NCI-H526 treated with DMSO at 0.1 percent for 48 hours (cell line): ENCODE measurements at regions not wholly inside any gene's neighbourhood (a gene's known extent, or its start where the extent isn't known, plus 50 kb on each side); places are given as distances from the start of the nearest gene placed in this dataset.

Experiments used
- DNase-seq: peaks from one replicate; lab custom pipeline; 2025; lab: John Stamatoyannopoulos, UW

- no peak for DNase-seq
Observed at GRCh38 chr6:145486306-145486705, 249.0 kb downstream of the EPM2A start.

DNA sequence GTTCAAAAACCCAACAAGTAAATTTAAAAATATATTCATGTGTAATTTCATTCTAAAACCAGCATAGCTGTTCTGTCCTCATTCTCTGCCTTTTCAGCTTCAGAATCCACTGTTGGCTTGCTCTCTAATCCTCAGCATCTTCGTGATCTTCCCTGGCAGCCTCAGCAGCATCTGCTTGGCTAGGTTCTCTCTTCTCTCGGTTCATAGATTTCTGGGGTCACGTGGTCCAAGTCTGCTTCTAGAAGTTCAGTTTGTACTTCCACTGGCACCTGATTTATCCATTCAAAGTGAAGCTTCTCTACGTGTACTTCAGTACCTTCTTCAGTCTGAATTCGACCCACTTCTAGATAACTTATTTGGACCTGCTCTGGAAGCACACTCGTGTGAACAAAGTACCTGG lies 245.7 kb downstream of the EPM2A start:
- DNase-seq, result no peak

DNA sequence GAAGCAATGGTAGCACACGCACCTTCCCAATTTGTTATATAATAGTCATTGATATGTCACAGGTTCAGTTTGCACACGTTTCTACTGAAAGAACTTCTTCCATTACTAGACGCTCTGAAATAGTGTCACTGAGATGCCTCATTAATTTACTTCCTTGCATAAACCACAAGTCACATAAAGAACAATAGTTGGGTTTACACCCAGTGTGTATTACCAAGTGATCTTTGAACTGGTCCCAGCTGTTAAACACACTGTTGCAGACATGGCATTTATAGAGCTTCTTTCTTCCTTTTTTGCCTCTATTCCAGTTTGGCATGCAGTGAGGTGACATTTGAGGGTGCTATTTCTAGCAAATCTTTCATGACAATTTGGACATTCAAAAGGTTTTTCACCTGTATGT lies 245.3 kb downstream of the EPM2A start:
- DNase-seq, result no peak

GRCh38 chr6:145491126-145491525 lies 244.2 kb downstream of the EPM2A start:
- no peak for DNase-seq

GRCh38 chr6:145497006-145497405 lies 238.3 kb downstream of the EPM2A start:
- DNase-seq, result no peak

GRCh38 chr6:145498425-145498824 lies 236.9 kb downstream of the EPM2A start:
- no peak for DNase-seq

DNA sequence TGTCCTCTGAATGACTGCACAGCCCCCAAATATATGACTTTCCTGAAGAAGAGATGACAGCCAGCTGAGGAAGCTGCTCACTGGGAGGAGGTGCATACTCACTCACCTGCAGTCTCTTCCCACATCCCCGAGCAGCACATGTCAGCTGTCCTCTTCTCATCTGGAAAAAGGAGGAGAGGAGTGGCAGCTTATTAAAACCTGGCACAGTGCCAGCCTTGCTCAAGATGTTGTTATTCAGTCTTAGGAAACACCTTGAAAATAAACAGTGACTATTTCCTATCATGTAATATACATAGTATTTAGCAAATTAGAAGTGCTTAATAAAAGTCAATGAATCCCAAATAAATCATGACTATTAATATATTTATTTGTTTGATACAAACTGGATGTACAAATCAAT lies 232.9 kb downstream of the EPM2A start:
- DNase-seq, result no peak

GRCh38 chr6:145506136-145506535 lies 229.2 kb downstream of the EPM2A start:
- DNase-seq, result no peak

DNA sequence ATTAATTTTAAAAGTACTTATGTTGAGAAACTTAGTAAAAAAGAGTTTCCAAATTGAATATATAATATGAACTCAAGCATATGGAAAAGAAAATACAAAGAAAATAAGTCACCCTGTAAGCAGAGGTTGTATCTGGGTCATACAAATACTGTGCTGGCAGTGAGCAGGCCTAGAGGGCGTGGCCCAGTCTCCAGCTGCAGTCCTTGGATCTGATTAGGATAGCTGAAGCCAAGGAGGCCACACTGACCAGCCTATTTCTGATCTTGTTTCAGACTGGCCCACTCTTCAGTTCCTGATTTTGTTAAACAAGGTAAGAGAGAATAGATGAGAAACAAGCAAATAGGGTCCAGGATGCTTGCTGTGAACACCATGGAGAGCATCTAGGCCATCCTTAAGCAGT lies 228.8 kb downstream of the EPM2A start:
- no peak for DNase-seq

DNA sequence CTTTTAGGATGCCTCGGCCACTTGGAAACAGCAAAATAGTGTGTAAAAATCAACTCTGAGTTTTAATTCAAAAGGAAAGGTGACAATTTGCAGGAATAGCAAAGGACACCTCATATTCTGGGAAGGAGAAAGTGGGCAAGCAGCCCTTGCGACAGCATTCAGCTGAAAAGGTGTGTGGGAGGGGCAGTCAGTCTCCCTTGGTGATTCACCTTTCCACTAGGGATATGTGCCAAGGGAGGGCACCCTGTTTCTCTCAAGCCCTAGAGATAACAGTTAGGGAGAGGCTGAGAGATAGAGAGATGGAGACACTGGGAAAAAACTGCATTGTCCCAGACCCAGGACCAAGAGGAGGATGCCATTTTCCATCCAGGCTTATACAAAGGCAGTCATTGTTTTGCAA lies 228.1 kb downstream of the EPM2A start:
- DNase-seq, result no peak

GRCh38 chr6:145508107-145508506 lies 227.2 kb downstream of the EPM2A start:
- DNase-seq, result no peak

DNA sequence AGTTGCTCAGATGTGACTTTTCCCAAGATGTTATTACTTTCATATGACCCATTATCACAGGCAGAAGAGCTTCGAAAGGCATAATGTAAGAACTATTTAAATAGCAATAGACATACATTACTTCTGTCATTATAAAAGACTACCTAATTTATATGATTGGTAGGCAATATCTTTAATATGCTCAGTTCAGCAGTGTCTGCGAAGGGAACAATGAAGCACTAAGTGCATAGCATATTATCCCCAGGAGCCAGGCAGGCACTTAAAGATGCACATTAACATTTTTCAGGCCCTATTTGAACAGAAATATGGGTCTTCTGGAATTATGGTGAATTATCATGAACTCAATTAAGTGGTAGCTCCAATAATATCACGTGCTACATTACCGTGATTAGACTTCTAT lies 217.8 kb downstream of the EPM2A start:
- no peak for DNase-seq

DNA sequence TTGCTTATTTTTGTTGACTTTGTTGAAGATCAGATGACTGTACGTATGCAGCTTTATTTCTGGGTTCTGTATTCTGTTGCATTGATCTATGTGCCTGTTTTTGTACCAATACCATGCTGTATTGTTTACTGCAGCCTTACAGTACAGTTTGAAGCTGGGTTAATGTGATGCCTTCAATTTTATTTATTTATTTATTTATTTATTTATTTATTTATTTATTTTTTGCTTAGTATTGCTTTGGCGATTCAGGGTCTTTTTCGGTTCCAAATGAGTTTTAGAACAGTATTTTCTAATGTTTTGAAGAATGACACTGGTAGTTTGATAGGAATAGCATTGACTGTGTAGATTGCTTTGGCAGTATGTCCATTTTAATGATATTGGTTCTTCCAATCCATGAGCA lies 210.3 kb downstream of the EPM2A start:
- DNase-seq, result no peak

DNA sequence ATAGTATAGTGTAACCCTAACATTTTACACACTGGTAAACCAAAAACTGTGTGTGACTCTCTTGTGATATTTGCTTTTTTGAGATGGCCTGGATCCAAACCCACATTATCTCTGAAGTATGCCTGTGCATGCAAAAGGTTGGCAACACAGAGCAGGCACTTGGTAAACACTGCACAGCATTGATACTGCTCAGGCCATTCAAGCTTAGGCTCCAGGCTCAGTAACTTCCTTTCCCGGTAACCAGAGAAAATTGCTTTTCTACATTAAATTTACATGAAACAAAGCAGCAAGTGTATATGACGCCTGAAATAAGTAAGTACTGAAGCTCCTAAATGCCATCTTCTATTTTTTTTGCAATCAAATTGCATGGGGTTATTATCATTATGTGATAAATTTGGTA lies 205.7 kb downstream of the EPM2A start:
- DNase-seq, result no peak

DNA sequence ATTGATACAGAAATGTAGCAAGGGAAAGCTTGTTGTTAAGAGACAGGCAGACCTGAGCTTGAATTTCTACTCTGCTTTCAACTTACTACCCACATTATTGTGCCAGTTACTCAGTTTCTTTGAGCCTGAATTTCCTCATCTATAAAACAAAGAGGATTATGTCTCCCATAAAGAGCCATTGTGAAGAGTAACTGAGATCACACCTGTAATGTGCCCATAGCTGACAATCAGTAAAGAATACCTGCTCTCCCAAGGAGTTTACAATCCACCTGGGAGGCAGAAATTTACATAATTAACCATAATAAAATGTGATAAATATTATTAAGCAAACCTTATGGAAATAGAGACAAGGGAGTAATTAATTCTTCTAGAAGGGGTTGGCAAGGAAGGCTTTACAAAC lies 204.9 kb downstream of the EPM2A start:
- peak; percentile 94 for DNase-seq

DNA sequence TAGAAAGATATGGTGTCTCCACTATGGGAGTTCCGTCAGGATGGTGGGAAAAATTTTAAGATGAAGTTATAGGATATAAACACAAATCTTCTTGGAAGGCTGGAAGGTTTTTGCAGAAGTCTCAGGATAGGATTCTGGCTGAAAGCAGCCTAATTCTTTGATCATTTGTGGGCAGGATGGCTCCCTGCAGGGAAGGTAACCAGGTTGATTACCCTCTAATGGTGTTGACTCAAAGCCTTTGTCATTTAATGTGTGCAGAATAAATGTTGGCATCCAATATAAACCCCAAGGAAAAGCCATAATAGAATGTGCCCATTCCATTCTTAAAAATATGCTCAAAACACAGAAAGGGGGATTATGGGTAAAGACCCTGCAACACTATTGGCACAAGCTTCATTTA lies 204.3 kb downstream of the EPM2A start:
- no peak for DNase-seq

DNA sequence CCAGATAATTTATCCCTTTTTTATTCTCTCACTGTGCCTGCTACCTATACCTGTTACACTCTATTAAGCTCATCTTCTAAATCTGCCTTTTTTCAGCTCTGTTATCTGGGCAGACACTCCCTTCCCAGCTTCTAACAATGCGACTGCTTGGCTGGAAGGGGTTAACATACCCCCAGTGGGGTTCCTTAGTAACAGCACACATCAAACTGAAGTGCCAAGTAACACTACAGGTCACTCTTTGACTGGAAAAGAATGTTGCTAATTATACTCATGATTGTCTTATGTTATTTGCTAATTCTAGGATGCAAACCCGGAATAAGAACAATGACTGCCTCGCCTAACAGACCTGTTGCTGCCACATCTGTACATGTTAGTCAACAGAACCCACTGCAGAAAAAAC lies 203.5 kb downstream of the EPM2A start:
- no peak for DNase-seq

GRCh38 chr6:145532361-145532760 lies 203.0 kb downstream of the EPM2A start:
- no peak for DNase-seq

DNA sequence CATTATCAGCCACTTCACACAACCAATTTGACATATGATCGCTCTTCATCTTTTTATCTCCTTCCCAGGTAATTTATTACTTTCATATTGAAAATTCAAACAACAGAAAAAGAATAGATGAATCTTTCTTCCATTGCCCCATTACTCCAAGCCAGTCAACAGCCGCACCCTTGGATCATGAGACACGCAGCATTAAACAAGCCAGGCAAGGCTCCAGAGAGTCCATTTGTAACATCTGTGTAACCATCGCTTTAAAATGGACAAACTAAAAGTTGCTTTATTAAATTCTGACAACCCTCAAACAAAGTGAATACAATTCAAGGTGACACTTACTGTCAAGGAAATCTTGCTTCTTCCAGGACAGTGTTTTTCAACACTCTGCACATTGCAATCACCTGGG lies 200.3 kb downstream of the EPM2A start:
- DNase-seq, result no peak

- no peak for DNase-seq
Observed at GRCh38 chr6:145538989-145539388, 196.3 kb downstream of the EPM2A start.

DNA sequence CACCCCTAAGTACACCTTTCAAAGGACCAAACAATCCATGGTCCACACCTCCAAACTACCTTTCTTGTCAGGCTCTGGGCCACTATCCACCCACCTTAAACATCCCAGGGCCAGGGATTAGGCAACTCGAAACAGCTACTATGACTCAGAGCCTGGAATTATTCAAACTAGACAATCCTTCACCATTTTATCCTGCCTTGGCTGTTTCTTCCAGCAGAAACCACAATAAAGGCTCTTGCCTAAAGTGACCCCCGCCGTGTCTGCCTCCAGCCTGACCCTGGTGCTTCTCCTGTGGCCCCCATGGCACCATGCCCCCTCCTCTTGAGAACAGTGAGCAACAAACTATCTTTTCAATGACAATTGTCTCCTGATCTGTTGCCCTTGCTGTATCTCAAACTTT lies 195.5 kb downstream of the EPM2A start:
- DNase-seq, result no peak

- DNase-seq, result no peak
Observed at GRCh38 chr6:145540741-145541140, 194.6 kb downstream of the EPM2A start.

DNA sequence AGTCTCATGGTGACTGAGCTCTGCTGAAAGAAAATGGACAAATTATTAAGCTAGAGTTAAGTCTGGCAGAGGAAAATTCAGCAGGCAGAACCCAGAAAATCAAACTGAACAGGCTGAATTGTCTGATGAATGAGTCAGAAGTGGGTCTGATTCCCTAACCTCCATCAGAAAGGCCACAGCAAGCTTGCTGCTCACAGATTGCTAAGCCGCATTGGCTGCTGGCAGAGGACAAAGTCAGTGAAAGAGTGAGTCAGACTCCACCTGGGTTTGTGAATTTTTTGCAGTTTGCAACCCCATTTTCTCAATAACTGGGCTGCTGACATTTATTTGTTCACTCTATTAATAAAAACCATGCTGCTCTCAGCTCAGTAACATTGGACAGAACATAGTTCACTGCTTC lies 191.3 kb downstream of the EPM2A start:
- no peak for DNase-seq

GRCh38 chr6:145544514-145544913 lies 190.8 kb downstream of the EPM2A start:
- no peak for DNase-seq

- no peak for DNase-seq
Observed at GRCh38 chr6:145546265-145546664, 189.1 kb downstream of the EPM2A start.
